Ovary (tissue), 7 donors: ENCODE measurements at regions not wholly inside any gene's neighbourhood (a gene's known extent, or its start where the extent isn't known, plus 50 kb on each side); places are given as distances from the start of the nearest gene placed in this dataset.

Source experiments
- DNase-seq, 5 donors: peaks; one replicate each; pipeline ENCODE4 v3.0.0-alpha.2; 2019 to 2020
- H3K27ac ChIP-seq, 2 donors: fragments of 200-600 bp; one replicate each; pipeline versions ENCODE4 v1.5.1 to v1.8.0; 2019 to 2022
- H3K27me3 ChIP-seq: fragments of 200-600 bp; one replicate; pipeline ENCODE4 v1.8.0; 2022
- H3K36me3 ChIP-seq: fragments of 200-600 bp; sonication (generic); one replicate; pipeline ENCODE4 v1.5.1; 2019
- H3K4me1 ChIP-seq: one replicate; pipeline ENCODE4 v1.8.1; 2013; ENCODE audit warnings: mild to moderate bottlenecking, moderate library complexity; ENCODE audit not compliant: insufficient read depth
- H3K4me3 ChIP-seq: fragments of 200-600 bp; sonication (generic); one replicate; pipeline ENCODE4 v1.5.1; 2017
- H3K9me3 ChIP-seq, 2 donors: fragments of 200-600 bp in 1 of 2; sonication (generic) in 1 of 2; one replicate each; pipeline versions ENCODE4 v1.5.1 to v1.8.1; 2013 to 2019; ENCODE audit warnings: mild to moderate bottlenecking in 1 of 2, moderate library complexity in 1 of 2
- EP300 ChIP-seq: sonication (generic); formaldehyde crosslinking; IDR thresholded peaks from one replicate; pipeline ENCODE4 v1.6.1; 2017; ENCODE audit warnings: antibody characterized with exemption
- POLR2A ChIP-seq: fragments of 450-650 bp; IDR thresholded peaks from one replicate; pipeline ENCODE4 v1.6.1; 2017; ENCODE audit warnings: antibody characterized with exemption, mild to moderate bottlenecking, moderate library complexity
- WGBS, 3 donors: extraction: QIAGEN DNeasy Blood & Tissue Kit in 1 of 3; methylation state at CpG; one replicate each; pipeline versions ENCODE4 v1.1.5 to v1.1.7; 2013 to 2017; 5-methylcytosine and 5-hydroxymethylcytosine counted together
- intact Hi-C, 4 donors: fragments of 100-400 bp; cut with DNase I; formaldehyde crosslinking; loops; one replicate each; pipeline versions ENCODE4 v1.11.0 to v1.15.1; 2022 to 2023
- TF ChIP-seq, protein P1 (sequence below), 3 donors: fragments of 450-650 bp in 2 of 3; fragments of 200-600 bp in 1 of 3; IDR thresholded peaks; one replicate each; pipeline versions ENCODE4 v1.5.1 to v1.8.0; 2016 to 2022; ENCODE audit warnings: antibody characterized with exemption in 3 of 3, mild to moderate bottlenecking in 1 of 3
- donor health status: DM: no; HTN: no; CAD: no; lungs with moderate emphysema.
- donor health status: DM: no; HTN: no; CAD: no.
- donor health status: Bipolar disorder and iron deficiency.
- donor health status: DM: no; HTN: no; CAD: no.
- donor health status: DM: yes; HTN: yes; CAD: no.

- Histone ChIP-seq H3K36me3 (no peaks in the 10 kb centered on the region), H3K4me3 (no peak overlapping the region), H3K4me1 (no peaks in the 10 kb centered on the region), H3K27ac (no peak overlapping the region), H3K27me3 (no peaks in the 10 kb centered on the region), H3K9me3 (no peaks in the 10 kb centered on the region)
- 43 to 49% (median 43%) methylated on average over 4 of the region's 4 CpGs for WGBS, 3 donors
- intact Hi-C loops = no loop called here
- no peak for TF ChIP-seq EP300
- TF ChIP-seq POLR2A = no peak
- TF ChIP-seq, protein P1, sequence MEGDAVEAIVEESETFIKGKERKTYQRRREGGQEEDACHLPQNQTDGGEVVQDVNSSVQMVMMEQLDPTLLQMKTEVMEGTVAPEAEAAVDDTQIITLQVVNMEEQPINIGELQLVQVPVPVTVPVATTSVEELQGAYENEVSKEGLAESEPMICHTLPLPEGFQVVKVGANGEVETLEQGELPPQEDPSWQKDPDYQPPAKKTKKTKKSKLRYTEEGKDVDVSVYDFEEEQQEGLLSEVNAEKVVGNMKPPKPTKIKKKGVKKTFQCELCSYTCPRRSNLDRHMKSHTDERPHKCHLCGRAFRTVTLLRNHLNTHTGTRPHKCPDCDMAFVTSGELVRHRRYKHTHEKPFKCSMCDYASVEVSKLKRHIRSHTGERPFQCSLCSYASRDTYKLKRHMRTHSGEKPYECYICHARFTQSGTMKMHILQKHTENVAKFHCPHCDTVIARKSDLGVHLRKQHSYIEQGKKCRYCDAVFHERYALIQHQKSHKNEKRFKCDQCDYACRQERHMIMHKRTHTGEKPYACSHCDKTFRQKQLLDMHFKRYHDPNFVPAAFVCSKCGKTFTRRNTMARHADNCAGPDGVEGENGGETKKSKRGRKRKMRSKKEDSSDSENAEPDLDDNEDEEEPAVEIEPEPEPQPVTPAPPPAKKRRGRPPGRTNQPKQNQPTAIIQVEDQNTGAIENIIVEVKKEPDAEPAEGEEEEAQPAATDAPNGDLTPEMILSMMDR (IDR thresholded peaks at IDR 0.05) = no peak
- no peak for DNase-seq
Measured at GRCh38 chr5:136776022-136776927, 410.9 kb upstream of the TRPC7 start.

GRCh38 chr5:136772491-136772890, 407.1 kb upstream of the TRPC7 start:
- WGBS, 3 donors = 44 to 62% (median 46%) methylated on average over 1 of the region's 1 CpG
- Histone ChIP-seq H3K4me1 (no peaks in the 10 kb centered on the region), H3K27ac (no peak overlapping the region), H3K27me3 (no peaks in the 10 kb centered on the region), H3K4me3 (no peak overlapping the region), H3K36me3 (no peaks in the 10 kb centered on the region), H3K9me3 (no peaks in the 10 kb centered on the region)
- no peak for DNase-seq
- no peak for TF ChIP-seq EP300
- TF ChIP-seq POLR2A = no peak
- TF ChIP-seq, protein P1 (IDR thresholded peaks at IDR 0.05) = no peak
- intact Hi-C loops = no loop called here

DNA sequence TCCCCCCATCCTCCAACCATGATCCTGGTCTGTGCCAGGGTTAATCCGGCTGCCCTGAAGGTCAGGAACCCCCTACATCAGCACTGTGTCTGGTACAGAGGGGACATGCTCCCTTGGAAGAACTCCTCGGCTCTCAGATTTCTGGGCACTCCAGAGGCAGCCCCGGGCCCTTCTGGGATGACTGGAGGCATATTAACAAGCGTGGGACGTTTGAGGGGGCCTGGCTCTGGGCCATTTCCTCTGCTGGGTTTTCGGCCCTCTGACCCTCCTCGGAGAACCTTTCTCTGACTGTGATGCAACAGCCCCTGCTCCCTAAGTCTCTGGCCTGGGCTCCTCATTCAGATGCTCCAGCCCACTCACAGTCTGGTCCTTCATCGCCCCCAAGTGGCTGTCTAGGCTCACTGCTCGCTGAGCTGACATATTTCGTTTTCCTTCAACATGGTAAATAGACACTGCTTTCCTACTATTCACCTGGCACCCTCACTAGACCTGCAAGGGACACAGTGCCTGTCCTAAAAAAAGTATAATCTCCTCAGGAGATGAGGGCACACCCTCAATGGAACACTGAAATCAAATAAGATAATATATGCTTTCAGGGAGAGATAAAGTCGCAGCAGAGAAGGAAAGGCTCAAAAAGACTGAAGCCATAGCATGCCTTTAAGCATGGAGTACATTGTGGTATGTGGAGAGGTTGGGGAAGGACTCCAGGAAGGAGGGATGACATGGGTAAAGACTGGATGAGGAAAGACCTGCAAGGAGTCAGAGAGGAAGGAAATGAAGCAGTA, 404.7 kb upstream of the TRPC7 start:
- intact Hi-C loops = no loop called here
- no peaks in the 10 kb centered on the region for H3K27me3 ChIP-seq
- TF ChIP-seq POLR2A = no peak
- no peak for TF ChIP-seq EP300
- TF ChIP-seq, protein P1 (IDR thresholded peaks at IDR 0.05) = no peak

GRCh38 chr5:136769093-136769492, 403.7 kb upstream of the TRPC7 start:
- WGBS, 3 donors = 50 to 72% (median 60%) methylated on average over 4 of the region's 4 CpGs
- H3K27me3 ChIP-seq = no peaks in the 10 kb centered on the region
- intact Hi-C loops = no loop called here
- no peak for DNase-seq
- TF ChIP-seq, protein P1 (IDR thresholded peaks at IDR 0.05) = no peak
- no peak overlapping the region for H3K4me3 ChIP-seq
- H3K36me3 ChIP-seq = no peaks in the 10 kb centered on the region
- H3K27ac ChIP-seq = no peak overlapping the region
- H3K4me1 ChIP-seq = no peaks in the 10 kb centered on the region
- no peaks in the 10 kb centered on the region for H3K9me3 ChIP-seq

More for the DNA sequence above, 404.7 kb upstream of the TRPC7 start:
- Histone ChIP-seq H3K27ac (no peak overlapping the region), H3K9me3 (no peaks in the 10 kb centered on the region), H3K36me3 (no peaks in the 10 kb centered on the region), H3K4me3 (no peak overlapping the region), H3K4me1 (no peaks in the 10 kb centered on the region)
- DNase-seq = peak in 3 of 5 donors; percentile 16 to 48 (median 25)
- 23 to 33% (median 26%) methylated on average over 11 of the region's 11 CpGs for WGBS, 3 donors
